ENCODE measurements at regions not wholly inside any gene's neighbourhood (a gene's known extent, or its start where the extent isn't known, plus 50 kb on each side); places are given as distances from the start of the nearest gene placed in this dataset.

- TF ChIP-seq HOXD1 (CRISPR knock-in tag; IDR thresholded peaks at IDR 0.05) (no peak), NCOR1 (IDR thresholded peaks at IDR 0.05; ENCODE audit: borderline replicate concordance, low read length) (no peak), SRSF4 (IDR thresholded peaks at IDR 0.05; ENCODE audit: low read depth, low read length, poor library complexity, severe bottlenecking) (no peak)
Observed at GRCh38 chr11:79582434-79582833, 141.6 kb upstream of the TENM4 start (continued).

- BruUV-seq (replicated peaks) = no TSS peak
- Histone ChIP-seq H3K27me3 (ENCODE audit: control insufficient read depth in 1 of 2, insufficient read depth in 2 of 2, low read length in 2 of 2) (no peaks in the 10 kb centered on the region), H3K4me1 (ENCODE audit: insufficient read depth, low read length) (no peaks in the 10 kb centered on the region), H3K4me2 (ENCODE audit: low read depth, low read length) (no peak overlapping the region), H4K20me1 (ENCODE audit: insufficient read depth, low read length) (no peaks in the 10 kb centered on the region), H3K79me2 (ENCODE audit: insufficient read depth, low read length) (no peaks in the 10 kb centered on the region), H3K4me3 (replicated peaks in 1 of 3; ENCODE audit: insufficient read depth in 1 of 3, low read depth in 2 of 3, low read length in 3 of 3) (no peak overlapping the region), H2AFZ (ENCODE audit: low read length) (no peak overlapping the region), H3K9ac (ENCODE audit: insufficient read depth, low read depth, low read length) (no peak overlapping the region), H3K9me3 (ENCODE audit: low read length) (no peaks in the 10 kb centered on the region), H3K36me3 (replicated peaks in 1 of 2; ENCODE audit: control insufficient read depth in 1 of 2, insufficient read depth in 2 of 2, low read length in 2 of 2) (no peaks in the 10 kb centered on the region), H3K27ac (ENCODE audit: extremely low read length, insufficient read depth, low read length) (no peak overlapping the region)
- 0% methylated on average over 2 of the region's 2 CpGs for WGBS (ENCODE audit: low lambda C conversion rate)
- FAIRE-seq (no peak), DNase-seq (ENCODE audit: low spot score) (no peak), ATAC-seq (no peak)
- intact Hi-C loops (cut with micrococcal nuclease; ENCODE audit: unreplicated experiment) = loop anchor here (5.0 kb wide), 1 partner anchor 667 kb away; no protein-coding TSS in a partner anchor
- TF ChIP-seq SP1 (IDR thresholded peaks at IDR 0.05) (no peak), SP1 (CRISPR knock-in tag; IDR thresholded peaks at IDR 0.05) (no peak), ZNF614 (CRISPR knock-in tag; IDR thresholded peaks at IDR 0.05; ENCODE audit: borderline replicate concordance) (no peak), ZNF607 (CRISPR knock-in tag; IDR thresholded peaks at IDR 0.05; ENCODE audit: borderline replicate concordance) (no peak), ATF7 (IDR thresholded peaks at IDR 0.05) (peak; percentile 68), ATF7 (CRISPR knock-in tag; IDR thresholded peaks at IDR 0.05) (no peak), ZNF503 (CRISPR knock-in tag; IDR thresholded peaks at IDR 0.05) (no peak), NONO (IDR thresholded peaks at IDR 0.05) (no peak), NONO (CRISPR knock-in tag; conservative IDR thresholded peaks at IDR 0.05) (no peak), POLR2G (IDR thresholded peaks at IDR 0.05; ENCODE audit: low read depth, low read length) (no peak), GABPB1 (CRISPR knock-in tag; IDR thresholded peaks at IDR 0.05) (no peak), ZSCAN25 (CRISPR knock-in tag; IDR thresholded peaks at IDR 0.05) (no peak)
- ChIA-PET CTCF (ENCODE audit: low intra/inter-chr PET ratio, low total read pairs) (no interaction called here), POLR2A (no interaction called here)
- in situ Hi-C loops (cut with HindIII; ENCODE audit: extremely low pct_ligation_motif_present, low pct_unique_long_range_greater_than_20kb) = no loop called here
Observed at GRCh38 chr11:79579063-79579462, 138.2 kb upstream of the TENM4 start.
